ENCODE measurements at regions not wholly inside any gene's neighbourhood (a gene's known extent, or its start where the extent isn't known, plus 50 kb on each side); places are given as distances from the start of the nearest gene placed in this dataset.

DNA sequence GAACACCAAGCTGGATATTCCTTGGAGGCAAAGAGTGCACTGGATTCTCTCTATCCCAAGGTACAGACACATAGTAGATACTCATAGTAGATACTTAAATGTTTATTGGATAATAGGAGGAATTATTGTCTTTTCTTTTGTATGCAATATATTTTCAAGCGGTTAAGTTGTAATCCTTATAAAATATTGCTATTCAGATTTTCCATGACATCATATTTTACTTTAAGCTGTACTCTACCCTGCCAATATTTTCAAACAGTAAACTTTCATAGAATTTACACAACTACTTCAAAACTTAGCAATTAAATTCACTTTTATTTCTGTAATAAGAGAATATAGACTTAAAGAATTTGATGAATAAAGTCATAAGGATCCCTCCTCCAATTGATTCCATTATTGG, 546.5 kb upstream of the CAMK1G start:
- POLR2A ChIA-PET, result no interaction called here
- CTCF ChIA-PET, result no interaction called here

- ChIA-PET POLR2A (no interaction called here), CTCF (no interaction called here)
Observed at GRCh38 chr1:209038316-209038715, 545.2 kb upstream of the CAMK1G start.

GRCh38 chr1:209038735-209039134, 544.8 kb upstream of the CAMK1G start:
- POLR2A ChIA-PET, result no interaction called here
- CTCF ChIA-PET, result interaction anchor here (0.5 kb wide), 1 partner anchor 109 kb away, joined by 3 read pairs; no protein-coding TSS in a partner anchor

DNA sequence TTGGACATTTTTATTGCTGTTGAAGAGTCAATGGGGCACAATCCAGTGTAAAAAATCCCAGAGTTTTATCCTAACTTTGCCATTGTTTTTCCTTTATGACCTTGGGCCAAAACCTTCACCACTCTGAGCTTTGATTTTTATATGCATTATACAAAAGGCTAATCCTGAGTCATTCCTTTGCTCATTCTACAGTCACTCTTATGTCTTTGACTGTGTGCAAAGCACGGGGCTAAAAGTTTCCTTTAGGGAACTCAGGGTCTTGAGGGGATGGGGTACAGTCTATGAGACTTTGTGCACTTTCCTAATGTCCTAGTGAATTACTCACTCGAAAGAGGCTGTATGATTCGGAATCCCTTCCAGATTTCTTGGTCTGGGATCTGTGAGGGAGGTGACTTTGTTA, 543.2 kb upstream of the CAMK1G start:
- ChIA-PET POLR2A (no interaction called here), CTCF (no interaction called here)

DNA sequence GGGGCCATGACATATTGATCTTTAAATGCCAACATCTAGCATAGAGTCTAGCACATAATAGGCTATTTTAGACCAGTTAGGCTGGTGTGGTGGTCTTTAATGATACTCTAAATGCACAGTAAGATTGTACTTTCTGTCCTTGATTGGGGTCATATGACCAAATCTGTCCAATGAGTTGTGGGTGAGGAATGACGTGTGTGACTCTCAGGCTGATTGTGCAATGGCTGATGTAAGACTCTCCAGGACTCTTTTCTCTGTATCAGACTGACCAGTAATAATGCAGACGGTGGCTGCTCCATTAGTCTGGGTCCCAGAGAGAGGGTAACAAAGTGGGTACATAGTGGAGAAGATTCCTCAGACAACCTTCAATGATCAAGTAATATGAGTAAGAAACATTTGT, 541.6 kb upstream of the CAMK1G start:
- POLR2A ChIA-PET, result no interaction called here
- CTCF ChIA-PET, result no interaction called here

- CTCF ChIA-PET, result no interaction called here
- POLR2A ChIA-PET, result no interaction called here
Observed at GRCh38 chr1:209042413-209042812, 541.1 kb upstream of the CAMK1G start.

DNA sequence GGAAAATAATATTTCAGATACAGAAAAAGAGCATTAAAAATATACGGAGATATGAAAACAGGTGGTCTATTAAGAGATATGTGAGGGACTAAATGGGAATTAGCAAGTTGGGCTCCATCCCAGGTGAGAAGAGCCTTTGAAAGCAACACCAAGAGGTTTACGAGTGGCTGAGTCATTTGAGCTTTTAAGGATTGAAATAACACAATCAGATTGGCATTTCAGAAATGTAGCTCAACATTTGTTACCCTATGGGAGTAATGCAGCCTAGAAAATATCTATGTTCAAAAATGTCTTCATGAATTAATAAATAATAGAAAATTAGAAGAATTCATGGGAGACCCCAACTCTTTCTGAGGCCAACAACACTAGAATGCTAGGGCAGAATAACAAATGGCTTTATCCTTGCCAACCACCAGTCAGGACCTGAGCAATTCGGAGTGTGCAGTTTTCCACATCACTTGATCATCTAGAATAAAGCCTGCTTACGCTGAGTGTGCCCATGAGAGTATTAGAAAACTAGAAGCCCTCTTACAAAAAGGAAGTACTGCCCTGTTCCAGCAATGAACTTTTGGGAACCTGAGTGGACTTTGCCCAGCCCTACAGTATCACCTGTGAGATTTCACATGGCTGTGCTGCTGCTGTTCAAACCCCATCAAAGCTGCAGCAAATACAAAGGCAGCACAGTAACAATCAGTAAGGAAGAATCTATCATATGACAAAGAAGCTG, 538.0 kb upstream of the CAMK1G start:
- ChIA-PET POLR2A (no interaction called here), CTCF (no interaction called here)

DNA sequence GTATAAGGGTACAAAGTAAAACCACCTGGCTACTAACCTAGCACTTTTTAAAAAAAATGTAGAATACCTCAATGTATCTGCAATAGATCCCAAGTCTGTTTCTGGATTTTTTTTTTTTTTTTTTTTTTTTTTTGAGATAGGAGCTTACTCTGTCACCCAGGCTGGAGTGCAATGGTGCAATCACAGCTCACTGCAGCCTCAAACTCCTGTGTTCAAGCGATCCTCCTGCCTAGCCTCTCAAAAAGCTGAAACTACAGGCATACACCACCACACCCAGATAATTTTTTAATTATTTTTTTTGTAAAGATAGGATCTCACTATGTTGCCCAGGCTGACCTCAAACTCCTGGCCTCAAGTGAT, 537.5 kb upstream of the CAMK1G start:
- ChIA-PET POLR2A (no interaction called here), CTCF (interaction anchor here (0.6 kb wide), 1 partner anchor 1190 kb away, joined by 3 read pairs; no protein-coding TSS in a partner anchor)

DNA sequence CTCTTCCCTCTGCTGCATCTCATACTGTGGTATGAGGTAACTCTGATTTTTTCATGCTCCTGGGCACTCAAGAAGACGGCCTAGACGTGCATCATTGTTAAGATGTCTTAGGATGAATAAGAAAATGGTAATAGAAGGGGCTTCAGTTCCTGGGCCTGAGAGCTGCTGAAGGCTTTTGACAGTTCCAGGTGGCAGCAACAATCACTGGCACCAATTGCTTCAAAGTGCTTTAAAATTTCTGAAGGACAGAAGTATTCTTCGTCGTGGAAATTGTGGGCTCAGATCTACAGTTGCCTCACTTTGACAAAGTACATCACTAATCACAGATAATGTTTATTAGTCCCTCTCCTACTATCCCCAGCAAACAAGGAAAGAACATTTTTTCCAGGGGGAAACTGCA, 536.6 kb upstream of the CAMK1G start:
- ChIA-PET CTCF (no interaction called here), POLR2A (no interaction called here)

DNA sequence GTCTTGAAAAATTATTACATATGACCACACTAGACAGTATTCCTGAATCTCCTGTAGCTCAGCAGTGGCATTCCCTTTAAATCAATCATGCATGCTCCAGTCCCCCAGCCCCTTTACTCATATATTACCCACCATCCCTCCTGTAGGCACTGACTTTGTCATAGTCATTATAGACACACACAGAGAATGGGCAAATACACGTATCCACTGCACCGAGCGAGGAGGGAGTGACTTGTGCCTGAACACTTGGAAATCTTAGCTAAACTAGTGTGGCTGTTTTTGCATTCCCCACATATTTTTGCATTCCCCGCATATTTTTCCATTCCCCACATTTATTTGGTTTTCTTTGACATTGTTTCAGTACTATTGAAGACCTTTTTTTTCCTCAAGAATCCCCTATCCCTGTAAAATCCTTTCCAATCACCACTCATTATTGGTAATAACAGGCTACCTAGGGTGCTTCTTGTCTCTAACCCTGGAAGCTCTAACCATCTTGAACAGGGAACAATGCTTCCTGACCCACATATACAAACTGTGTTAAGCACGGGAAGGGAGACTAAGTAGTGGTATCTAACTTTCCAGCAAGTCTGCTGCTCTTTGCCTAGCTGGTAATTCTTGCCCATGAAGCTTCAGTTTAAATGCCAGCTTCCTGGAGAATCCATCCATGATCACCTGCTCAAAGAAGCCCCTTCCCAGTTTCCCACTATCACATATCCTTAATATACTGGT, 534.4 kb upstream of the CAMK1G start:
- ChIA-PET CTCF (no interaction called here), POLR2A (no interaction called here)

- ChIA-PET CTCF (no interaction called here), POLR2A (no interaction called here)
Observed at GRCh38 chr1:209051570-209051969, 531.9 kb upstream of the CAMK1G start.

DNA sequence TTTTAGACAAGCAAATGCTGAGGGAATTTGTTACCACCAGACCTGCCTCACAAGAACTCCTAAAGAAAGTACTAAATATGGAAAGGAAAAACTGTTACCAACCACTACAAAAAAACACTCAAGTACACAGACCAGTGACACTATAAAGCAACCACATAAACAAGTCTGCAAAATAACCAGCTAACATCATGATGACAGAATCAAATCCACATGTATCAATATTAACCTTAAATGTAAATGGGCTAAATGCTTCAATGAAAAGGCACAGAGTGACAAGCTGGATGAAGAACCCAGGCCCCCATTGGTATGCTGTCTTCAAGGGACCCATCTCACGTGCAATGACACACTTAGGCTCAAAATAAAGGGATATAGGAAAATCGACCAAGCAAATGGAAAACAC, 529.9 kb upstream of the CAMK1G start:
- ChIA-PET CTCF (no interaction called here), POLR2A (no interaction called here)

DNA sequence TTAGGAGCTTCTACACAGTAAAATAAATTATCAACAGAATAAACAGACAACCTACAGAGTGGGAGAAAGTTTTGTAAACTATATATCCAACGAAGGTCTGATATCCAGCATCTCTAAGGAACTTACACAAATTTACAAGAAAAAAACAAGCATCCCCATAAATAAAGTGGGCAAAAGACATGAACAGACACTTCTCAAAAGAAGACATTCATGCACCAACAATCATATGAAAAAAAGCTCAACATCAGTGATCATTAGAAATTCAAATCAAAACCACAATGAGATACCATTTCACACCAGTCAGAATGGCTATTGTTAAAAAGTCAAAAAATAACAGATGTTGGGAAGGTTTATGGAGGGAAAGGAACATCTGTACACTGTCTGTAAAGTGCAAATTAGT, 526.4 kb upstream of the CAMK1G start:
- ChIA-PET CTCF (no interaction called here), POLR2A (no interaction called here)

GRCh38 chr1:209057901-209058300, 525.6 kb upstream of the CAMK1G start:
- CTCF ChIA-PET, result no interaction called here
- POLR2A ChIA-PET, result no interaction called here

- CTCF ChIA-PET, result no interaction called here
- POLR2A ChIA-PET, result no interaction called here
Observed at GRCh38 chr1:209059376-209059775, 524.1 kb upstream of the CAMK1G start.

- POLR2A ChIA-PET, result no interaction called here
- CTCF ChIA-PET, result no interaction called here
Observed at GRCh38 chr1:209059981-209060380, 523.5 kb upstream of the CAMK1G start.

DNA sequence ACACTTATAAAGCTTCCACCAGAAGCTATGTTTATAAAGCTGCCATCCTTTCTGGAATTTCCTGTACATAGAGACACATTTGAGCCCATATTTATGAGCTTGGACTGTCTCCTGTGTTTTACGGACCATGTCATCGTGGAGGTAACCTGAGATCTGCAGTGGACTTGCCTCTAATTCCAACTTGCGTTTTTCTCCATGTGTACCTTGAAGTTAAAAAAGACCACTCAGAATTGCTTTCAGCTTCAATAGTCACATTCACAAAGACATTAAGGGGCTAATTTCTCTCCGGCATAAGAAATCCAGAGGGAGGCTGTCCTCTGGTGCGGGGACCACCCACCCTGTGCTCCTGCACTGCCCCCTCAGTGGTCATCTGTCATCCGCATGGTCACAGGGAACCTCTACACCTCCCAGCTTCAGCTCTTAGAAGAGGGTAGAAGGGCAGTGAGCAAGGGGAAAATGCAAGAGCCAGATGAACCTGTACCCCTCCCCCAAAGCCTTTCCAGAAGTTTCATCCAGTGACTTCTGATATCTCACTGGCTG, 521.4 kb upstream of the CAMK1G start:
- ChIA-PET CTCF (no interaction called here), POLR2A (no interaction called here)

DNA sequence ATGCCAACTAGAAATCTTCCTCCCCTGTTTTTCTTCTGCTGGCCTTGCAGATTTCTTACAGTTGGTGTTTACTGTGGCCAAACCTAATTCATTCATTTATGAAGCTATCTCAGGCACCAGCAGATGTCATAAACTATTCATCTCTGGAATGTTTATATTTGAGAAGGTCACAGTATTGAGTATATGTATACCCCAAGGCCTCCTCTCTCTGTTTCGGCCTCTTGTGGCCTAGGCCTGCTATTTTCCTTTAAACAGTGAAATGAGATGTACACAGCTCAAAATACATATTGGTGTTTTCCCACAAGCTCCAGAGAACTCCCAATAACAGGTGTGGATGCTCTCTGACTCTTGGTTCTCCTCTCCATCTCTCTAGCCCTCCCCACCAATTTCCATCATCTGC, 520.7 kb upstream of the CAMK1G start:
- CTCF ChIA-PET, result no interaction called here
- POLR2A ChIA-PET, result no interaction called here

GRCh38 chr1:209063767-209064659, 519.5 kb upstream of the CAMK1G start:
- ChIA-PET CTCF (no interaction called here), POLR2A (no interaction called here)

DNA sequence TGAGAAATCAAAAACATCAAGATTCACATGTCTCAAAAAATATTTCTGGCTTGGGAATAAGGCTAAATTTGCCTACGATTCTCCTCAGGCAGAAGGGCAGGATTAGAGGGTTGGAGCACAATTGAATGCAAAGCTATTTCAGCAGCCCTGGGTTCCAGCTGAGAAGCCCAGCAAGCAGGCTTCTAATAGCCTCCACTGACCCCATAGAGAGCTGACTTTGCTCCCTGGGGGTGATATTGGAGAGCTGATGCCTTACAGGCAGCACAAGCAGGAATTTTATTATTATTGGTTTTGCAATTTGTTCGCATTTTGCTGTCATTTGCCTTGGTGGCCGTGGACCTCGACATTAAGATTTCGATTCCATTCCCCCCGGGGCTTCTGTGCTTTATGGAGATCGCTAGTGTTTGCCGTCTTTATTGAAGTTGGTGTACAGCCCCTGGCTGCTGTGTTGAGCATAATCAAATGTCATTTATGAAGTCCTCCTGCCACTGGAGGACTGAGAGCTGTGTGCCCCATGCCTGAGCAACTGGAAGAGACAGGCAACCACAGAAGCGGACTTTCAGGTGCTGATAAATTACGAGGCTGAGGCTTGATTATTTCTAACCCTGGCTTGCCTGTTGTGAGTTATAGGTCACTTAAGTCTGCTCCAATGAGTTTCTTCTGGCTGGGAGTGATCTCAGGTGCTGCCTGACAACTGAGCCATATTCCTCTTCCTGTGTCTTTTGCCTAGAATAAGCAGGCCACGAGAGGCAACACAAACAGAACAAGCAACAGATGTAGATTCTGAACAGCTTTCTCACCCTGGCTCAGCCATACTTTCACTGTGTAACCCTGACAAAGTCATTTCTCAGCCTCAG, 518.4 kb upstream of the CAMK1G start:
- CTCF ChIA-PET, result no interaction called here
- POLR2A ChIA-PET, result no interaction called here

All from activated CD8-positive, alpha-beta memory T cell treated with anti-CD3 and anti-CD28 coated beads for 36 hours (primary cell).